ENCODE measurements at regions not wholly inside any gene's neighbourhood (a gene's known extent, or its start where the extent isn't known, plus 50 kb on each side); places are given as distances from the start of the nearest gene placed in this dataset.

DNA sequence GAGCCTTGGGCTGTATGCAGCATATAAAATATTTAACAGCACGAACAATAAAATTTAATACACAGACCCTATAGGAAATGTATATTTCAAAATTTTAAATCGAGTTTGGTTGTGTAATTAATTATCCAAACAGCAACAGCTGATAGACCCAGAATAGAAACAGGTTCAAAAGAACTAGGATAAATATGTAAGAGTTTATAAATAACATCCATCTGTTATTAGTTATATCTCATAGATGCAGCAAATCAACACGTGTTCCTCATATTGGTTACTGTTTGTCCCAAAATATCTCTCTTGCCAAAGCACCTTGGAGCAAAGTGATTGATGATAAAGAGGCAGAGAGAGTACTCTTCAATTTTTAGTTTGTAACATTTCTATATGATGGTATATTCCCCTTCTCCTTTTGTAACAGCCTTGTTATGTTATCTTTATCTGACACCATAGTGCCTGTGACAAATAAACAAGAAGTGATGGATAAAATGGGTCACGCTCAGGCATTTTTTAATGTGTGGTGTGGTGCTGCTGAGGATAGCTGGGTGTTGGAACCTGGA lies 260.6 kb upstream of the NBEA start:
- TF ChIP-seq, protein P1, sequence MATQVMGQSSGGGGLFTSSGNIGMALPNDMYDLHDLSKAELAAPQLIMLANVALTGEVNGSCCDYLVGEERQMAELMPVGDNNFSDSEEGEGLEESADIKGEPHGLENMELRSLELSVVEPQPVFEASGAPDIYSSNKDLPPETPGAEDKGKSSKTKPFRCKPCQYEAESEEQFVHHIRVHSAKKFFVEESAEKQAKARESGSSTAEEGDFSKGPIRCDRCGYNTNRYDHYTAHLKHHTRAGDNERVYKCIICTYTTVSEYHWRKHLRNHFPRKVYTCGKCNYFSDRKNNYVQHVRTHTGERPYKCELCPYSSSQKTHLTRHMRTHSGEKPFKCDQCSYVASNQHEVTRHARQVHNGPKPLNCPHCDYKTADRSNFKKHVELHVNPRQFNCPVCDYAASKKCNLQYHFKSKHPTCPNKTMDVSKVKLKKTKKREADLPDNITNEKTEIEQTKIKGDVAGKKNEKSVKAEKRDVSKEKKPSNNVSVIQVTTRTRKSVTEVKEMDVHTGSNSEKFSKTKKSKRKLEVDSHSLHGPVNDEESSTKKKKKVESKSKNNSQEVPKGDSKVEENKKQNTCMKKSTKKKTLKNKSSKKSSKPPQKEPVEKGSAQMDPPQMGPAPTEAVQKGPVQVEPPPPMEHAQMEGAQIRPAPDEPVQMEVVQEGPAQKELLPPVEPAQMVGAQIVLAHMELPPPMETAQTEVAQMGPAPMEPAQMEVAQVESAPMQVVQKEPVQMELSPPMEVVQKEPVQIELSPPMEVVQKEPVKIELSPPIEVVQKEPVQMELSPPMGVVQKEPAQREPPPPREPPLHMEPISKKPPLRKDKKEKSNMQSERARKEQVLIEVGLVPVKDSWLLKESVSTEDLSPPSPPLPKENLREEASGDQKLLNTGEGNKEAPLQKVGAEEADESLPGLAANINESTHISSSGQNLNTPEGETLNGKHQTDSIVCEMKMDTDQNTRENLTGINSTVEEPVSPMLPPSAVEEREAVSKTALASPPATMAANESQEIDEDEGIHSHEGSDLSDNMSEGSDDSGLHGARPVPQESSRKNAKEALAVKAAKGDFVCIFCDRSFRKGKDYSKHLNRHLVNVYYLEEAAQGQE (IDR thresholded peaks at IDR 0.05; ENCODE audit: insufficient replicate concordance, low read depth): no peak
- TF ChIP-seq, protein P2, sequence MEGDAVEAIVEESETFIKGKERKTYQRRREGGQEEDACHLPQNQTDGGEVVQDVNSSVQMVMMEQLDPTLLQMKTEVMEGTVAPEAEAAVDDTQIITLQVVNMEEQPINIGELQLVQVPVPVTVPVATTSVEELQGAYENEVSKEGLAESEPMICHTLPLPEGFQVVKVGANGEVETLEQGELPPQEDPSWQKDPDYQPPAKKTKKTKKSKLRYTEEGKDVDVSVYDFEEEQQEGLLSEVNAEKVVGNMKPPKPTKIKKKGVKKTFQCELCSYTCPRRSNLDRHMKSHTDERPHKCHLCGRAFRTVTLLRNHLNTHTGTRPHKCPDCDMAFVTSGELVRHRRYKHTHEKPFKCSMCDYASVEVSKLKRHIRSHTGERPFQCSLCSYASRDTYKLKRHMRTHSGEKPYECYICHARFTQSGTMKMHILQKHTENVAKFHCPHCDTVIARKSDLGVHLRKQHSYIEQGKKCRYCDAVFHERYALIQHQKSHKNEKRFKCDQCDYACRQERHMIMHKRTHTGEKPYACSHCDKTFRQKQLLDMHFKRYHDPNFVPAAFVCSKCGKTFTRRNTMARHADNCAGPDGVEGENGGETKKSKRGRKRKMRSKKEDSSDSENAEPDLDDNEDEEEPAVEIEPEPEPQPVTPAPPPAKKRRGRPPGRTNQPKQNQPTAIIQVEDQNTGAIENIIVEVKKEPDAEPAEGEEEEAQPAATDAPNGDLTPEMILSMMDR (IDR thresholded peaks at IDR 0.05; ENCODE audit: insufficient read depth, low read length): no peak
- TF ChIP-seq SPI1 (IDR thresholded peaks at IDR 0.05; ENCODE audit: borderline replicate concordance, low read depth) (no peak), POLR2AphosphoS5 (IDR thresholded peaks at IDR 0.05; ENCODE audit: low read depth) (no peak), GABPA (IDR thresholded peaks at IDR 0.05; ENCODE audit: low read depth) (no peak)
- no peak overlapping the region for H3K4me3 ChIP-seq (replicated peaks; ENCODE audit: insufficient read depth, low read length)
- H3K27ac ChIP-seq (replicated peaks): no peak overlapping the region
- DNase-seq (ENCODE audit: low read depth in 1 of 2, low spot score in 1 of 2): no peak
- H3K27me3 ChIP-seq (ENCODE audit: insufficient read depth, poor library complexity, severe bottlenecking): no peaks in the 10 kb centered on the region

DNA sequence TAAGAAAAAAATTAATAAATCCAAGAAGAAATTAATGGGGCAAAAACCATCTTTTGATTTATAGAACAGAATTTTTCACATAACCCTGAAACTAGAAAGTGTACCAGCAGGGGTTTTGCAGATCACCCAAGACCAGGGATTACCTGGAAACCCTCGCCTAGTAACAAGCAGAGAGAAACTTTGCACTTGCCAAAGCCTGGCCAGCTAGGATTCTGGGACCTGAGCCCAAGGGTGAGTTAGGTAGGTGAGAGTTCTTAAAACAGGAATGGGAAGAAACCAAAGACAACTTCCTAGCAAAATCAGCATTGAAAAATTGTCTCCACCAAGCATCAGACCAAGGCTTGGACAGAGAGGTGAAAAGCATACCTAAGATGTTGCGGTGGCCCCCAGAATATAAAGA lies 247.0 kb upstream of the NBEA start:
- no peak for TF ChIP-seq GABPA (IDR thresholded peaks at IDR 0.05; ENCODE audit: low read depth)
- TF ChIP-seq, protein P1 (IDR thresholded peaks at IDR 0.05; ENCODE audit: insufficient replicate concordance, low read depth): no peak
- no peak for TF ChIP-seq SPI1 (IDR thresholded peaks at IDR 0.05; ENCODE audit: borderline replicate concordance, low read depth)
- TF ChIP-seq, protein P2 (IDR thresholded peaks at IDR 0.05; ENCODE audit: insufficient read depth, low read length): no peak
- Histone ChIP-seq H3K27ac (replicated peaks) (no peak overlapping the region), H3K4me3 (replicated peaks; ENCODE audit: insufficient read depth, low read length) (no peak overlapping the region), H3K27me3 (ENCODE audit: insufficient read depth, poor library complexity, severe bottlenecking) (peaks cover 3% of the 10 kb centered on the region)
- DNase-seq (ENCODE audit: low read depth in 1 of 2, low spot score in 1 of 2): no peak

DNA sequence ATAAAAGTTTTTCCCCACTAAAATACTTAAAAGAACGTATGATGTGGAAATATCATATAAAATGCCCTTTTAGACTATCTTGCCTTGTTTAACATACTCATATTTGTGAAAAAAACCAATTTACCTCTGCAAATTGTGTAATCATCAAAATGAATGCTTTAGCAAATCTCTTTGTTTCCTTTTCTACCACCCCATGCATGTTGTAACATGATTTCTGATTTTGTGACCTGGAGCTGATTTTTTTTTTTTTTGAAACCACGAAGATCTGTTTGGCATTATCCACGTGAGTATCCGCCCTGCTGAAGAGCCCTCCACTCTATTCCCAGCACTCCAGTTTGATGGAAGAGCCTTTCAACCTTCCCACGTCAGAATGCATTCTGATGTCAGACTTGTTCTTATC lies 245.8 kb upstream of the NBEA start:
- no peak overlapping the region for H3K27ac ChIP-seq (replicated peaks)

More for the DNA sequence above, 245.8 kb upstream of the NBEA start:
- TF ChIP-seq, protein P2 (IDR thresholded peaks at IDR 0.05; ENCODE audit: insufficient read depth, low read length): no peak
- TF ChIP-seq SPI1 (IDR thresholded peaks at IDR 0.05; ENCODE audit: borderline replicate concordance, low read depth) (no peak), GABPA (IDR thresholded peaks at IDR 0.05; ENCODE audit: low read depth) (no peak), POLR2AphosphoS5 (IDR thresholded peaks at IDR 0.05; ENCODE audit: low read depth) (no peak)
- TF ChIP-seq, protein P1 (IDR thresholded peaks at IDR 0.05; ENCODE audit: insufficient replicate concordance, low read depth): no peak
- H3K27me3 ChIP-seq (ENCODE audit: insufficient read depth, poor library complexity, severe bottlenecking): peaks cover 5% of the 10 kb centered on the region
- DNase-seq (ENCODE audit: low read depth in 1 of 2, low spot score in 1 of 2): no peak
- H3K4me3 ChIP-seq (replicated peaks; ENCODE audit: insufficient read depth, low read length): no peak overlapping the region

All from HL-60 (cell line).